GM18499 (cell line): ENCODE measurements at regions not wholly inside any gene's neighbourhood (a gene's known extent, or its start where the extent isn't known, plus 50 kb on each side); places are given as distances from the start of the nearest gene placed in this dataset.

Experiments used
- ATAC-seq: cut with Tn5 transposase; IDR thresholded peaks from one replicate; pipeline ENCODE4 v1.9.1; 2021; ENCODE audit warnings: moderate number of reproducible peaks; ENCODE audit not compliant: insufficient read depth, unreplicated experiment

GRCh38 chr5:20514145-20514544 lies 526.1 kb upstream of the CDH18 start:
- no peak for ATAC-seq

- ATAC-seq, result no peak
These were observed 512.5 kb upstream of the CDH18 start for GRCh38 chr5:20500546-20500945.

- no peak for ATAC-seq
These were observed 510.9 kb upstream of the CDH18 start for GRCh38 chr5:20498926-20499325.

- no peak for ATAC-seq
These were observed 510.1 kb upstream of the CDH18 start for GRCh38 chr5:20498102-20498501.

GRCh38 chr5:20497356-20497755 lies 509.4 kb upstream of the CDH18 start:
- no peak for ATAC-seq

GRCh38 chr5:20494706-20495105 lies 506.7 kb upstream of the CDH18 start:
- ATAC-seq, result no peak

GRCh38 chr5:20486826-20487225 lies 498.8 kb upstream of the CDH18 start:
- ATAC-seq, result no peak

- no peak for ATAC-seq
These were observed 488.0 kb upstream of the CDH18 start for GRCh38 chr5:20476016-20476415.

GRCh38 chr5:20470997-20471396 lies 483.0 kb upstream of the CDH18 start:
- no peak for ATAC-seq

GRCh38 chr5:20469792-20470191 lies 481.8 kb upstream of the CDH18 start:
- ATAC-seq, result no peak

- ATAC-seq, result no peak
These were observed 481.4 kb upstream of the CDH18 start for GRCh38 chr5:20469390-20469789.

GRCh38 chr5:20466512-20466911 lies 478.5 kb upstream of the CDH18 start:
- no peak for ATAC-seq

GRCh38 chr5:20463206-20463605 lies 475.2 kb upstream of the CDH18 start:
- no peak for ATAC-seq

- ATAC-seq, result no peak
These were observed 458.1 kb upstream of the CDH18 start for GRCh38 chr5:20446121-20446520.

GRCh38 chr5:20445326-20445860 lies 457.4 kb upstream of the CDH18 start:
- no peak for ATAC-seq

- ATAC-seq, result no peak
These were observed 446.8 kb upstream of the CDH18 start for GRCh38 chr5:20434786-20435185.

GRCh38 chr5:20420991-20421595 lies 433.1 kb upstream of the CDH18 start:
- ATAC-seq, result no peak
